B cell (primary cell): ENCODE measurements at regions not wholly inside any gene's neighbourhood (a gene's known extent, or its start where the extent isn't known, plus 50 kb on each side); places are given as distances from the start of the nearest gene placed in this dataset.

Experiments used
- CTCF ChIP-seq: fragments of 200-600 bp; IDR thresholded peaks from one replicate; pipeline ENCODE4 v1.8.0; 2022; ENCODE audit warnings: antibody characterized with exemption, mild to moderate bottlenecking
- EZH2 ChIP-seq: IDR thresholded peaks from 2 replicates; pipeline ENCODE4 v1.6.1; 2012; ENCODE audit warnings: borderline replicate concordance, low read depth, mild to moderate bottlenecking, moderate library complexity, low read length; ENCODE audit not compliant: insufficient read depth, poor library complexity, severe bottlenecking

GRCh38 chr6:103677290-103677689 lies 1182.4 kb downstream of the HACE1 start:
- no peak for TF ChIP-seq CTCF
- no peak for TF ChIP-seq EZH2
